OCI-LY1 (cell line): ENCODE measurements at regions not wholly inside any gene's neighbourhood (a gene's known extent, or its start where the extent isn't known, plus 50 kb on each side); places are given as distances from the start of the nearest gene placed in this dataset.

Source experiments
- H2AFZ ChIP-seq: fragments of 200-600 bp; sonication (generic), shearing (Covaris generic); 2 replicates; pipeline ENCODE4 v1.6.0; 2014; ENCODE audit warnings: antibody characterized with exemption, mild to moderate bottlenecking, low read length
- H3F3A ChIP-seq: fragments of 200-600 bp; sonication (generic), shearing (Covaris generic); 2 replicates; pipeline ENCODE4 v1.6.0; 2014; ENCODE audit warnings: mild to moderate bottlenecking, antibody characterized with exemption, low read length, moderate library complexity; ENCODE audit not compliant: insufficient read depth
- H3K27ac ChIP-seq: fragments of 200-600 bp; sonication (generic); 2 replicates; pipeline ENCODE4 v1.5.1; 2014; ENCODE audit warnings: low read length, mixed run types, mild to moderate bottlenecking, low read depth; ENCODE audit not compliant: poor library complexity, severe bottlenecking
- H3K27me3 ChIP-seq: fragments of 200-600 bp; sonication (generic); 2 replicates; pipeline ENCODE4 v1.6.0; 2014; ENCODE audit warnings: antibody characterized with exemption, mild to moderate bottlenecking, low read length, moderate library complexity; ENCODE audit not compliant: insufficient read depth
- H3K36me3 ChIP-seq: fragments of 200-600 bp; sonication (generic); 2 replicates; pipeline ENCODE4 v1.6.1; 2014; ENCODE audit warnings: mild to moderate bottlenecking, antibody characterized with exemption, low read length, moderate library complexity, mixed read lengths; ENCODE audit not compliant: insufficient read depth
- H3K4me1 ChIP-seq: fragments of 200-600 bp; sonication (generic); 2 replicates; pipeline ENCODE4 v1.5.1; 2014; ENCODE audit warnings: mild to moderate bottlenecking, low read length, moderate library complexity; ENCODE audit not compliant: insufficient read depth, severe bottlenecking
- H3K4me2 ChIP-seq: fragments of 200-600 bp; sonication (generic), shearing (Covaris generic); 2 replicates; pipeline ENCODE4 v1.6.1; 2014; ENCODE audit warnings: low read length
- H3K4me3 ChIP-seq: fragments of 200-600 bp; sonication (generic); 2 replicates; pipeline ENCODE4 v1.5.1; 2014; ENCODE audit warnings: low read length, low read depth, mild to moderate bottlenecking, mixed read lengths; ENCODE audit not compliant: poor library complexity, severe bottlenecking
- H3K79me2 ChIP-seq: fragments of 200-600 bp; shearing (Covaris generic); 2 replicates; pipeline ENCODE4 v1.6.1; 2016; ENCODE audit warnings: mixed run types, low read length, mixed read lengths; ENCODE audit not compliant: insufficient read depth
- H3K9ac ChIP-seq: fragments of 200-600 bp; sonication (generic), shearing (Covaris generic); 2 replicates; pipeline ENCODE4 v1.6.1; 2014; ENCODE audit warnings: mild to moderate bottlenecking, low read length, mixed read lengths
- H3K9me2 ChIP-seq: fragments of 200-600 bp; sonication (generic), shearing (Covaris generic); 2 replicates; pipeline ENCODE4 v1.6.1; 2014; ENCODE audit warnings: low read depth, mild to moderate bottlenecking, low read length, mixed read lengths
- H3K9me3 ChIP-seq: fragments of 200-600 bp; shearing (Covaris generic); 2 replicates; pipeline ENCODE4 v1.6.1; 2014; ENCODE audit warnings: low read length, mixed read lengths
- H4K20me1 ChIP-seq: fragments of 200-600 bp; sonication (generic), shearing (Covaris generic); 2 replicates; pipeline ENCODE4 v1.6.0; 2016; ENCODE audit warnings: mild to moderate bottlenecking, low read length; ENCODE audit not compliant: insufficient read depth
- EZH2 ChIP-seq: fragments of 200-600 bp; sonication (generic), shearing (Covaris generic); IDR thresholded peaks from 2 replicates; pipeline ENCODE4 v1.8.0; 2017; ENCODE audit warnings: borderline replicate concordance, mixed run types, mild to moderate bottlenecking, antibody characterized with exemption, low read length, moderate library complexity, mixed read lengths
- TF ChIP-seq, protein P1 (sequence below): fragments of 200-600 bp; sonication (generic), shearing (Covaris generic); IDR thresholded peaks from 2 replicates; pipeline ENCODE4 v1.5.1; 2017; ENCODE audit warnings: mild to moderate bottlenecking, antibody characterized with exemption, low read length, moderate library complexity, mixed read lengths

DNA sequence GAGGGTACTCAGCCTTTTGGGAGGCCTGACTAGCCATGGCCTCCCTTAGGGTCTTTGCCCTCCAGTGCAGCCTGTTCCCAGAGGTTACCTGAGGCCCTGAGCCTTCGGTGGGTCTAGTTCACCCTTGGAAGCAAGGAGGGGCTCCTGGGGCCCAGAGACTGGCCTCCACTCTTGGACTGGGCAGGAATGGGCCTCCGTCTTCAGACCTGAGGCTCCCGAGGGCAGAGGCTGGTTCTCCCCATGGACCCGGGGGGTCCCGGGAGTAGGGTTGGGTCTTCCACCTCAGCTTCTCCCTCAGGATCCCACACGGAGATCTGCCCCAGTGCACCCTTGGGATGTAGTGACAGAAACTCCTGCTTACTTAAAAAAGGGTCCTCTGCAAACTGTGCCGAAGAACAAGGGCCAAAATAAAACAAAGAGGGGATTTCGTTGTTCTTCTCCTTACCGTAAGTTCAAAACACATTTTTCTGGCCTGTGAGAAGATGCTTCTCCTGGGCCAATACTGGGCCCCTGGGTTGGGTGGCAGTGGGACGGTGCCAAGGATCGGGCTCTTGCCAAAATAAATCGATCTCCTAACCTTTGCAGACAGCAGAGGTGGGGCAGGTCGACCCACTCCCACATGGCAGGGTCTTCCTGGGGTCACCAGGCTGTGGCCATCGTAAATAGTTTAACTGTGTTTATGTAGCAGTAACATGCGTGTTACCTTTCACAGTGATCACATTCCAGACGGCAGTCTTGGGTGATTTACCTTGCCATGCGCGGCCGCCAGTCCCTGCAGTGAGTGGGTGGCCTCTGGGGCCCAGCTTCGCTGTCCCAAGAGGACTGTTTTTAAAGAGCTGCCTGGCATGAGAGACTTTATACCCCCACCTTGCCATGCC is 151.8 kb downstream of the VEGFA start:
- TF ChIP-seq, protein P1, sequence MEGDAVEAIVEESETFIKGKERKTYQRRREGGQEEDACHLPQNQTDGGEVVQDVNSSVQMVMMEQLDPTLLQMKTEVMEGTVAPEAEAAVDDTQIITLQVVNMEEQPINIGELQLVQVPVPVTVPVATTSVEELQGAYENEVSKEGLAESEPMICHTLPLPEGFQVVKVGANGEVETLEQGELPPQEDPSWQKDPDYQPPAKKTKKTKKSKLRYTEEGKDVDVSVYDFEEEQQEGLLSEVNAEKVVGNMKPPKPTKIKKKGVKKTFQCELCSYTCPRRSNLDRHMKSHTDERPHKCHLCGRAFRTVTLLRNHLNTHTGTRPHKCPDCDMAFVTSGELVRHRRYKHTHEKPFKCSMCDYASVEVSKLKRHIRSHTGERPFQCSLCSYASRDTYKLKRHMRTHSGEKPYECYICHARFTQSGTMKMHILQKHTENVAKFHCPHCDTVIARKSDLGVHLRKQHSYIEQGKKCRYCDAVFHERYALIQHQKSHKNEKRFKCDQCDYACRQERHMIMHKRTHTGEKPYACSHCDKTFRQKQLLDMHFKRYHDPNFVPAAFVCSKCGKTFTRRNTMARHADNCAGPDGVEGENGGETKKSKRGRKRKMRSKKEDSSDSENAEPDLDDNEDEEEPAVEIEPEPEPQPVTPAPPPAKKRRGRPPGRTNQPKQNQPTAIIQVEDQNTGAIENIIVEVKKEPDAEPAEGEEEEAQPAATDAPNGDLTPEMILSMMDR = no peak
- no peak for TF ChIP-seq EZH2
- Histone ChIP-seq H3K4me3 (no peak overlapping the region), H3K9me2 (no peaks in the 10 kb centered on the region), H3K79me2 (no peaks in the 10 kb centered on the region), H3K9me3 (no peaks in the 10 kb centered on the region), H3F3A (no peaks in the 10 kb centered on the region), H3K4me2 (no peak overlapping the region), H3K4me1 (no peaks in the 10 kb centered on the region), H3K27me3 (peaks cover 10% of the 10 kb centered on the region; the same call in 1 of the 2 replicates), H4K20me1 (no peaks in the 10 kb centered on the region), H2AFZ (no peak overlapping the region), H3K9ac (no peak overlapping the region), H3K27ac (no peak overlapping the region), H3K36me3 (no peaks in the 10 kb centered on the region)

- Histone ChIP-seq H3K79me2 (no peaks in the 10 kb centered on the region), H2AFZ (no peak overlapping the region), H3K27ac (no peak overlapping the region), H4K20me1 (no peaks in the 10 kb centered on the region), H3K4me1 (no peaks in the 10 kb centered on the region), H3K36me3 (no peaks in the 10 kb centered on the region), H3K9ac (no peak overlapping the region), H3K4me2 (no peak overlapping the region), H3K9me2 (no peaks in the 10 kb centered on the region), H3F3A (no peaks in the 10 kb centered on the region), H3K4me3 (no peak overlapping the region), H3K27me3 (peaks cover 8% of the 10 kb centered on the region; the same call in 1 of the 2 replicates), H3K9me3 (no peaks in the 10 kb centered on the region)
- TF ChIP-seq, protein P1 = no peak
- TF ChIP-seq EZH2 = no peak
Observed at GRCh38 chr6:43921039-43921438, 151.0 kb downstream of the VEGFA start.

DNA sequence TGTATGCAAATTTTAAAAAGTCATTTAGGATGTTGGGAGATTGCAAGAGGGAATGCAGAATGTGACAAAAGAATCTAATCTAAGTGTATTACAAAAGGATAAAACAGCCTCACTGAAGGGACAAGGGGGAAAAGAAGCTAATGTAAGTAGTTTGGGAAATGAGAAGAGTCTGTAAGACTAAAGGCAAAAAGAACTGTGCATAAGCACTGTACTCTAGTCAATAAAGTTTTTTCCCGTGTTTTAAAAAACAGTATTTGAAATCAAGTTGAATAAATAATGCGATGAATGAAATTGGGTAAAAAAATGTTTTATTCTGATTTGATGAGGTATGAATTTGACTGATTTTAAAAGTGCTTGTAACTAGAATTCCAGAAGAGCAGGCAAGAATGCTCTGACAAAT is 149.8 kb downstream of the VEGFA start:
- no peaks in the 10 kb centered on the region for H3K9me3 ChIP-seq
- H2AFZ ChIP-seq = no peak overlapping the region

More for the DNA sequence above, 149.8 kb downstream of the VEGFA start:
- H3K4me2 ChIP-seq = no peak overlapping the region
- no peak overlapping the region for H3K27ac ChIP-seq
- TF ChIP-seq, protein P1 = no peak
- no peaks in the 10 kb centered on the region for H3F3A ChIP-seq
- no peaks in the 10 kb centered on the region for H3K9me2 ChIP-seq
- no peak overlapping the region for H3K9ac ChIP-seq
- no peaks in the 10 kb centered on the region for H3K4me1 ChIP-seq
- H3K36me3 ChIP-seq = no peaks in the 10 kb centered on the region
- H3K79me2 ChIP-seq = no peaks in the 10 kb centered on the region
- H3K4me3 ChIP-seq = no peak overlapping the region
- no peaks in the 10 kb centered on the region for H4K20me1 ChIP-seq
- peaks cover 8% of the 10 kb centered on the region; the same call in 1 of the 2 replicates for H3K27me3 ChIP-seq
